Stimulated activated CD4-positive, alpha-beta T cell treated with anti-CD3 and anti-CD28 coated beads, Interleukin-12 subunit alpha, Interleukin-12 subunit beta, amount 100 ng/mL, for 48 hours (primary cell): ENCODE measurements at regions not wholly inside any gene's neighbourhood (a gene's known extent, or its start where the extent isn't known, plus 50 kb on each side); places are given as distances from the start of the nearest gene placed in this dataset.

Experiments used
- DNase-seq, 3 donors: peaks; one replicate each; pipeline ENCODE4 v3.0.0-alpha.2; 2020; ENCODE audit warnings: low read depth in 2 of 3, low spot score in 1 of 3

- no peak for DNase-seq
Observed at GRCh38 chr20:7392542-7393206, 547.6 kb downstream of the HAO1 start.

- DNase-seq = no peak
Observed at GRCh38 chr20:7399114-7399513, 541.1 kb downstream of the HAO1 start.

GRCh38 chr20:7399575-7399974 lies 540.7 kb downstream of the HAO1 start:
- no peak for DNase-seq

GRCh38 chr20:7406671-7407070 lies 533.6 kb downstream of the HAO1 start:
- DNase-seq = no peak

- no peak for DNase-seq
Observed at GRCh38 chr20:7410150-7410549, 530.1 kb downstream of the HAO1 start.

- no peak for DNase-seq
Observed at GRCh38 chr20:7411075-7411474, 529.2 kb downstream of the HAO1 start.

GRCh38 chr20:7415427-7415826 lies 524.8 kb downstream of the HAO1 start:
- DNase-seq = no peak

GRCh38 chr20:7416382-7416781 lies 523.9 kb downstream of the HAO1 start:
- no peak for DNase-seq

- no peak for DNase-seq
Observed at GRCh38 chr20:7420345-7420744, 519.9 kb downstream of the HAO1 start.

- no peak for DNase-seq
Observed at GRCh38 chr20:7426890-7427496, 513.3 kb downstream of the HAO1 start.

- DNase-seq = no peak
Observed at GRCh38 chr20:7428946-7429345, 511.3 kb downstream of the HAO1 start.

GRCh38 chr20:7432612-7433011 lies 507.6 kb downstream of the HAO1 start:
- no peak for DNase-seq

- DNase-seq = no peak
Observed at GRCh38 chr20:7437311-7437710, 502.9 kb downstream of the HAO1 start.

GRCh38 chr20:7449269-7449668 lies 491.0 kb downstream of the HAO1 start:
- DNase-seq = no peak

- no peak for DNase-seq
Observed at GRCh38 chr20:7452890-7453289, 487.4 kb downstream of the HAO1 start.

GRCh38 chr20:7454047-7454446 lies 486.2 kb downstream of the HAO1 start:
- DNase-seq = no peak

GRCh38 chr20:7458459-7458858 lies 481.8 kb downstream of the HAO1 start:
- no peak for DNase-seq

GRCh38 chr20:7459083-7459482 lies 481.2 kb downstream of the HAO1 start:
- no peak for DNase-seq

- DNase-seq = no peak
Observed at GRCh38 chr20:7463290-7463689, 477.0 kb downstream of the HAO1 start.

- DNase-seq = no peak
Observed at GRCh38 chr20:7470912-7471311, 469.3 kb downstream of the HAO1 start.

- no peak for DNase-seq
Observed at GRCh38 chr20:7490288-7490687, 450.0 kb downstream of the HAO1 start.

- DNase-seq = no peak
Observed at GRCh38 chr20:7492257-7492656, 448.0 kb downstream of the HAO1 start.

- no peak for DNase-seq
Observed at GRCh38 chr20:7493311-7493710, 446.9 kb downstream of the HAO1 start.
